Ishikawa (cell line): ENCODE measurements at regions not wholly inside any gene's neighbourhood (a gene's known extent, or its start where the extent isn't known, plus 50 kb on each side); places are given as distances from the start of the nearest gene placed in this dataset.

Source experiments
- EP300 ChIP-seq: IDR thresholded peaks from 2 replicates; pipeline ENCODE4 v1.6.1; 2012; ENCODE audit warnings: borderline replicate concordance
- FOXM1 ChIP-seq: IDR thresholded peaks from 2 replicates; pipeline ENCODE4 v1.6.1; 2012; ENCODE audit warnings: low read depth, borderline replicate concordance
- NFIC ChIP-seq: IDR thresholded peaks from 2 replicates; pipeline ENCODE4 v1.6.1; 2012
- YY1 ChIP-seq: IDR thresholded peaks from 2 replicates; pipeline ENCODE4 v1.6.1; 2012; ENCODE audit warnings: low read depth
- TF ChIP-seq, protein P1 (sequence below): IDR thresholded peaks from 2 replicates; pipeline ENCODE4 v1.6.1; 2012
- TF ChIP-seq, protein P2 (sequence below): IDR thresholded peaks from 2 replicates; pipeline ENCODE4 v1.6.1; 2012; ENCODE audit warnings: low read depth, mild to moderate bottlenecking

DNA sequence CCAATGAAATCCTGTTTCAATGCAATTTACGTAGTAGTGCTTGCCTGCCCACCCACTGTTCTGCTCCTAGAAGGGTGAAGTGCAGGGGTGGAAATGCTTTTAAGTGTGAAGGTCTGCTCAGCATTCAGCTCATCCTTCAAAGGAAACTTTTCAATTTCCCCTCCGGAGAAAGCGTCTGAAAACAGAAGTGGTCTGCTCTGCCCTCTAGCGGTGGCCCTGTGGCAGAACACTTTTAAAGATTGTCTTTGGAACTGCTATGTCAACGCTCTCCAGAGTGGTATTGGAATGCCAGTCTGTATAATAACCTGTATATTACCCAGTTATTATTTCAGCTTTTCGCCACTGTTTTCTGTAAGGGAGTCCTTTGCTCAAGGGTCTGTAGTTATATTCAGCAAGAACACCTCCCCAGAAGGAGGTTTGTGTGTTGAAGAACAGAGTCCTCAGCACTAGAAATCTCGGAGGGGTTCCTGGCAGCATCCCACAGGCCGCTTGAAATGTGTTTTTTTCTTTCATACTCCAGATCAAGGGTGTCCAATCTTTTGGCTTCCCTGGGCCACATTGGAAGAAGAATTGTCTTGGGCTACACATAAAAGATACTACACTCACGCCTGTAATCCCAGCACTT is 63.1 kb upstream of the KLHL31 start:
- TF ChIP-seq EP300 = no peak
- no peak for TF ChIP-seq YY1
- TF ChIP-seq, protein P1, sequence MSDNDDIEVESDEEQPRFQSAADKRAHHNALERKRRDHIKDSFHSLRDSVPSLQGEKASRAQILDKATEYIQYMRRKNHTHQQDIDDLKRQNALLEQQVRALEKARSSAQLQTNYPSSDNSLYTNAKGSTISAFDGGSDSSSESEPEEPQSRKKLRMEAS = no peak
- TF ChIP-seq, protein P2, sequence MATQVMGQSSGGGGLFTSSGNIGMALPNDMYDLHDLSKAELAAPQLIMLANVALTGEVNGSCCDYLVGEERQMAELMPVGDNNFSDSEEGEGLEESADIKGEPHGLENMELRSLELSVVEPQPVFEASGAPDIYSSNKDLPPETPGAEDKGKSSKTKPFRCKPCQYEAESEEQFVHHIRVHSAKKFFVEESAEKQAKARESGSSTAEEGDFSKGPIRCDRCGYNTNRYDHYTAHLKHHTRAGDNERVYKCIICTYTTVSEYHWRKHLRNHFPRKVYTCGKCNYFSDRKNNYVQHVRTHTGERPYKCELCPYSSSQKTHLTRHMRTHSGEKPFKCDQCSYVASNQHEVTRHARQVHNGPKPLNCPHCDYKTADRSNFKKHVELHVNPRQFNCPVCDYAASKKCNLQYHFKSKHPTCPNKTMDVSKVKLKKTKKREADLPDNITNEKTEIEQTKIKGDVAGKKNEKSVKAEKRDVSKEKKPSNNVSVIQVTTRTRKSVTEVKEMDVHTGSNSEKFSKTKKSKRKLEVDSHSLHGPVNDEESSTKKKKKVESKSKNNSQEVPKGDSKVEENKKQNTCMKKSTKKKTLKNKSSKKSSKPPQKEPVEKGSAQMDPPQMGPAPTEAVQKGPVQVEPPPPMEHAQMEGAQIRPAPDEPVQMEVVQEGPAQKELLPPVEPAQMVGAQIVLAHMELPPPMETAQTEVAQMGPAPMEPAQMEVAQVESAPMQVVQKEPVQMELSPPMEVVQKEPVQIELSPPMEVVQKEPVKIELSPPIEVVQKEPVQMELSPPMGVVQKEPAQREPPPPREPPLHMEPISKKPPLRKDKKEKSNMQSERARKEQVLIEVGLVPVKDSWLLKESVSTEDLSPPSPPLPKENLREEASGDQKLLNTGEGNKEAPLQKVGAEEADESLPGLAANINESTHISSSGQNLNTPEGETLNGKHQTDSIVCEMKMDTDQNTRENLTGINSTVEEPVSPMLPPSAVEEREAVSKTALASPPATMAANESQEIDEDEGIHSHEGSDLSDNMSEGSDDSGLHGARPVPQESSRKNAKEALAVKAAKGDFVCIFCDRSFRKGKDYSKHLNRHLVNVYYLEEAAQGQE = no peak
- no peak for TF ChIP-seq NFIC
- no peak for TF ChIP-seq FOXM1
